ENCODE measurements at regions not wholly inside any gene's neighbourhood (a gene's known extent, or its start where the extent isn't known, plus 50 kb on each side); places are given as distances from the start of the nearest gene placed in this dataset.

DNA sequence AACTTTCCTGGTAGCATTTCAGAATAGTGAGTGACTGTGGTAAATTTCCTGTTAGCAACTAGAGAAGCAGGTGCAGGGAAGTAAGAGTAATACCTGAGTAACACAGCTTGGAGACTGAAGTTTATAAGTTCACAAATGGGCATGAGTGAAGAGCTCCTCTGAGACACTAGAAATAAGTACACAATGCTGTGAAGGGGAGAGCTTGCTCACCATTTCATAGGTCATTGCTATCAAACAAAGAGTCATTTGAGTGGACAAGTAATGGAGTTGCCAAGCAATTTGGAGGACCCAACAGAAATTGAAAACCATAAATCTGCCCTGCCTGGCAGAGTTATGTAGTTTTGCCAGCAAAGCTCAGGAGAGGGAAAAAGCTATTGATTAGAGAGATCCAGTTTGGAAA, 523.6 kb downstream of the TRAM1L1 start:
- no peak for TF ChIP-seq ZSCAN29 (CRISPR knock-in tag; conservative IDR thresholded peaks at IDR 0.05)
- TF ChIP-seq TBP (CRISPR knock-in tag; IDR thresholded peaks at IDR 0.05): no peak
- no peak for TF ChIP-seq JUND (CRISPR knock-in tag; IDR thresholded peaks at IDR 0.05)
- TF ChIP-seq, protein P1, sequence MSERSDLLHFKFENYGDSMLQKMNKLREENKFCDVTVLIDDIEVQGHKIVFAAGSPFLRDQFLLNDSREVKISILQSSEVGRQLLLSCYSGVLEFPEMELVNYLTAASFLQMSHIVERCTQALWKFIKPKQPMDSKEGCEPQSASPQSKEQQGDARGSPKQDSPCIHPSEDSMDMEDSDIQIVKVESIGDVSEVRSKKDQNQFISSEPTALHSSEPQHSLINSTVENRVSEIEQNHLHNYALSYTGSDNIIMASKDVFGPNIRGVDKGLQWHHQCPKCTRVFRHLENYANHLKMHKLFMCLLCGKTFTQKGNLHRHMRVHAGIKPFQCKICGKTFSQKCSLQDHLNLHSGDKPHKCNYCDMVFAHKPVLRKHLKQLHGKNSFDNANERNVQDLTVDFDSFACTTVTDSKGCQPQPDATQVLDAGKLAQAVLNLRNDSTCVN (CRISPR knock-in tag; IDR thresholded peaks at IDR 0.05; ENCODE audit: borderline replicate concordance): no peak
- TF ChIP-seq, protein P2, sequence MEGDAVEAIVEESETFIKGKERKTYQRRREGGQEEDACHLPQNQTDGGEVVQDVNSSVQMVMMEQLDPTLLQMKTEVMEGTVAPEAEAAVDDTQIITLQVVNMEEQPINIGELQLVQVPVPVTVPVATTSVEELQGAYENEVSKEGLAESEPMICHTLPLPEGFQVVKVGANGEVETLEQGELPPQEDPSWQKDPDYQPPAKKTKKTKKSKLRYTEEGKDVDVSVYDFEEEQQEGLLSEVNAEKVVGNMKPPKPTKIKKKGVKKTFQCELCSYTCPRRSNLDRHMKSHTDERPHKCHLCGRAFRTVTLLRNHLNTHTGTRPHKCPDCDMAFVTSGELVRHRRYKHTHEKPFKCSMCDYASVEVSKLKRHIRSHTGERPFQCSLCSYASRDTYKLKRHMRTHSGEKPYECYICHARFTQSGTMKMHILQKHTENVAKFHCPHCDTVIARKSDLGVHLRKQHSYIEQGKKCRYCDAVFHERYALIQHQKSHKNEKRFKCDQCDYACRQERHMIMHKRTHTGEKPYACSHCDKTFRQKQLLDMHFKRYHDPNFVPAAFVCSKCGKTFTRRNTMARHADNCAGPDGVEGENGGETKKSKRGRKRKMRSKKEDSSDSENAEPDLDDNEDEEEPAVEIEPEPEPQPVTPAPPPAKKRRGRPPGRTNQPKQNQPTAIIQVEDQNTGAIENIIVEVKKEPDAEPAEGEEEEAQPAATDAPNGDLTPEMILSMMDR (CRISPR knock-in tag; IDR thresholded peaks at IDR 0.05): no peak
- no peak for TF ChIP-seq POLR2A (IDR thresholded peaks at IDR 0.05; ENCODE audit: insufficient read depth in 1 of 2, low read depth in 2 of 2, low read length in 2 of 2)
- TF ChIP-seq SALL2 (CRISPR knock-in tag; IDR thresholded peaks at IDR 0.05): no peak
- no peak for TF ChIP-seq EP300 (IDR thresholded peaks at IDR 0.05; ENCODE audit: low read depth in 2 of 2, low read length in 2 of 2)
- TF ChIP-seq EP300 (CRISPR knock-in tag; IDR thresholded peaks at IDR 0.05; ENCODE audit: borderline replicate concordance): no peak
- TF ChIP-seq HOXD1 (CRISPR knock-in tag; IDR thresholded peaks at IDR 0.05): no peak
- TF ChIP-seq ATF1 (CRISPR knock-in tag; IDR thresholded peaks at IDR 0.05): no peak
- no peak for TF ChIP-seq MEIS1 (CRISPR knock-in tag; IDR thresholded peaks at IDR 0.05; ENCODE audit: borderline replicate concordance)

Data from HepG2 (cell line).